GM10266 (cell line): ENCODE measurements at regions not wholly inside any gene's neighbourhood (a gene's known extent, or its start where the extent isn't known, plus 50 kb on each side); places are given as distances from the start of the nearest gene placed in this dataset.
A peak's percentile ranks its signal among the peaks of the same experiment; 100 is the strongest.

Source experiments
- DNase-seq: peaks from one replicate; pipeline ENCODE4 v3.0.0; 2012; ENCODE audit errors: extremely low spot score
- CTCF ChIP-seq: IDR thresholded peaks from 2 replicates; pipeline ENCODE4 v1.5.1; 2012; ENCODE audit warnings: mild to moderate bottlenecking, low read depth; ENCODE audit not compliant: control insufficient read depth, insufficient read depth; ENCODE audit errors: missing control alignments

- TF ChIP-seq CTCF: no peak
Observed at GRCh38 chr6:18586133-18586532, 199.0 kb downstream of the RNF144B start.

DNA sequence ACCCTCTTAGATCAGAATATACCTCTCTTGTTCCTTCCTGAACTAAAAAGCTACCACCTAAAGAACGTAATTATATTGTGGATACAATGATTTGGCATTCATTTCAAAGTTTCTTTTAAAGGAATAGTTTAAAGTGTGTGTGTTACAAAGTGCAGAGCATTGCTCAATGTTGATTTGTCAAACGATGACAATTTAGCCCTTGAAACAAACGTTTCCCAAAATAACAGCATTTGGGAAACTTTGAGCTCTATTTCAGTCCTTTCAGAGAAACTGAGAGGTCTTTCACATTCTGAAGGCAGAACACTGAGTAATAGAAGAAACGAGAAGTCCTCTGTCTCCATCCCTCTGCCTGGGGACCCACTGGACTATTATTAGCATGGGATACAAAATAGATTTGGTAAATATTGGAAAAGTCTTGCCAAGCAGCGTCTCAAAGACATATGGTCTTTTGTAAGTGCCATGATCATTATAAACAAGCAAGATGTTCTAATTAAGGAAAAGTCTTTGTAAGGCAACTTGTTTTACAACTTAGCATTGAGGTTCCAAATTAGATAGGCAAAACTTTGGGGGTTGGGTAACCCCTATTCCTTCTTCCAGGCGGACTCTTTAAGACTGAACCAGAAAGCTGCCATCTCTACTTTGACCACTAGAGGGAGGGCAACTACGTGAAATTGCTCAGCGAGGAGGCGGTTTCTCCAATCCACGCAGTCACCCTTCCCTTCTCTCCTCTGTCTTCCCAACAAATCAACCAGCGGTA lies 208.8 kb downstream of the RNF144B start:
- peak; percentile 25 for DNase-seq
- TF ChIP-seq CTCF: peak; percentile 92

More at GRCh38 chr6:18586133-18586532, 199.0 kb downstream of the RNF144B start:
- no peak for DNase-seq

DNA sequence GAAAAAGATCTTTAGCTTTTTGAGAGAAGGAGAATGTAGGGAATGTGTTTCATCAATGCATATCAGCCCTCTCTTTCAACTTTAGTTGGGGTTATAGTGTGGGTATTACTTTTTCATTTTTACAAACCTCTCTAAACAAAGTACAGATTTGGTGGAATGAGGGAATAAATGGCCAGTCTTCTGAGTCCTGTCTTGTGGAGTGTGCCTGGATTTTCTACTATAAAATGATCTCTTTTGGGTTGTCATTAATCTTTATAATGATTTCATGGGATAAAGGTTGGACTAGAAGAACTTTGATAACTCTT lies 209.3 kb downstream of the RNF144B start:
- no peak for DNase-seq
- TF ChIP-seq CTCF: no peak

- no peak for TF ChIP-seq CTCF
Observed at GRCh38 chr6:18598551-18599264, 211.6 kb downstream of the RNF144B start.

GRCh38 chr6:18600255-18600654 lies 213.1 kb downstream of the RNF144B start:
- DNase-seq: no peak
- no peak for TF ChIP-seq CTCF

More at GRCh38 chr6:18598551-18599264, 211.6 kb downstream of the RNF144B start:
- no peak for DNase-seq

GRCh38 chr6:18601516-18602020 lies 214.4 kb downstream of the RNF144B start:
- no peak for TF ChIP-seq CTCF
- DNase-seq: no peak

GRCh38 chr6:18602931-18603330 lies 215.8 kb downstream of the RNF144B start:
- DNase-seq: no peak
- no peak for TF ChIP-seq CTCF
